Erythroblast (primary cell): ENCODE measurements at regions not wholly inside any gene's neighbourhood (a gene's known extent, or its start where the extent isn't known, plus 50 kb on each side); places are given as distances from the start of the nearest gene placed in this dataset.

Experiments
- GATA1 ChIP-seq: IDR thresholded peaks from 2 replicates; pipeline ENCODE4 v1.6.1; 2011; ENCODE audit warnings: low read depth, mild to moderate bottlenecking, control low read depth, low read length, moderate library complexity
- POLR2A ChIP-seq: IDR thresholded peaks from 2 replicates; pipeline ENCODE4 v1.6.1; 2011; ENCODE audit warnings: mild to moderate bottlenecking, low read length

- no peak for TF ChIP-seq POLR2A
- TF ChIP-seq GATA1 = no peak
These were observed 199.9 kb upstream of the NEIL3 start for GRCh38 chr4:177109769-177110168.
